Activated CD4-positive, alpha-beta T cell treated with anti-CD3 and anti-CD28 coated beads, Interleukin-2, amount 50 U/mL, for 24 hours (primary cell): ENCODE measurements at regions not wholly inside any gene's neighbourhood (a gene's known extent, or its start where the extent isn't known, plus 50 kb on each side); places are given as distances from the start of the nearest gene placed in this dataset.

Experiments used
- DNase-seq, 2 donors: peaks; one replicate each; pipeline ENCODE4 v3.0.0-alpha.2; 2020; ENCODE audit warnings: low read depth in 1 of 2, low spot score in 1 of 2

- no peak for DNase-seq
Observed at GRCh38 chr13:34849406-34849805, 92.7 kb upstream of the NBEA start.

DNA sequence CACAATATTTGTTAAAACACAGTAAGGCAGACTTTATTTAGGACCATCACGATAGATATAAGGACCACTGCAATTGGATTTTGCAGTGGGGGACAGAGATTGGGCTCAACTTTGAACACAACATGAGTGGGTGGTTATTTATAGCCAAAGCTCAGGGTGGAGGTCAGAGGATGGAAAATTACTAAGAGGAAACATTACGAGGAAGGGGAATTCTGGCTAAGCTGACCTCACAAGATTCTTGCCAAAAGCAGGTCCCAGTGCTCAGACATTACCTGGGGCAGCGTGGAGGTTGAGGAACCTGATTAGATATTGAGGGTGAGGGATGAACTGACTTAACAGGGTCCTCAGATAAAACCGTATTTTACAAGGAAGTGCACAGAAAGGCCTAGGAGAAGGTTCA is 88.9 kb upstream of the NBEA start:
- no peak for DNase-seq

DNA sequence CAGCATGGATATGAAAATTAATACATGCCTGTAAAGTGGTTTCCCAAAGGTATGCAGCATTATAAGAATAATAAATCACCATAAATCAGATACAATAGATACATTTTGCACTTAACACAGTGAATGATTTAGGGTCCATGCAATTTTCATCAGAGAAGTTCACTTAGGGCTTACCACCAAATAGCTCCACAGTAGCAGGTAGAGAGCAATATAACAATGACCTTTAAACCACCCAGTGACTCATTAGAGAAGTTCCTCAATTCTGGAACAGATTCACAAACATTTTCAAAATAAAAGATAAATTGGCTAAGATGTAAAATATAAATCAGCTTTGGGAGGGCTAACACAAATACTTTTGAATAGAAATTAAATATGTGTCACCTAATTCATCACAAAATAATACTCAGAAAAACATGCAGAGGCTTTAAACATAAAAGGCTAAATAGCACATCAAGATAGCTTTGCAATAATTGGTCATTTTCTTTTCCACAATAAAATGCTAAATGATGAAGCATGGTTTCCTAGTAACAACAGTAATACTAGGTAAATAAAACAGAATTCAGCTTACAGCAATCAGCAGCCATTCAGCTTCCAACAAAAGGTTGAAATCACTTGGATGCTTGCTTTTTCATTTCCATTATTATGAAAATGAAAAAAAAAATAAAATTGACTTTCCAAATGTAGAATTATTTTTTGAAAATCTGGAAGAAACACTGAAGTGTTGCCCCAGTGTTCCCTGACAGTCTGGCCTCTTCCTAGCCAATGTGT is 84.3 kb upstream of the NBEA start:
- DNase-seq: no peak

- DNase-seq: no peak
Observed at GRCh38 chr13:34862311-34862710, 79.8 kb upstream of the NBEA start.

DNA sequence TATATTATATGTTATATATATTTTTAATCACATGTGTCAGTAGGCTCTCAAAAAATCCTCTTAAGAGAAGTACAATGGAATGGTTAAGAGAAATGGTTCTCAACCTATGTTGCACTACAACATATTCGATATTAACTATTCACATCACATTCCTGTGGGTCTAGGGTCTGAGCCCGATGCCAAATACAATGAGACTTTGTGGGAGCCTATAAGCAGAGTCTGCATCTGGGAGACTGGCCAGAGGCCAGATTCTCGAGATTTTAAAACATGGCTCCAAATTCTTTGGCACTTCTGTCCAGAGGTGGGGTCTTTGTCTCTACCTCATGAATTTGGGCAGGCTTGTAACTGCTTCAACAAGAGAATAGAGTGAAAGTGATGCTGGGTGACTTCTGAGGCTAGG is 79.4 kb upstream of the NBEA start:
- no peak for DNase-seq

DNA sequence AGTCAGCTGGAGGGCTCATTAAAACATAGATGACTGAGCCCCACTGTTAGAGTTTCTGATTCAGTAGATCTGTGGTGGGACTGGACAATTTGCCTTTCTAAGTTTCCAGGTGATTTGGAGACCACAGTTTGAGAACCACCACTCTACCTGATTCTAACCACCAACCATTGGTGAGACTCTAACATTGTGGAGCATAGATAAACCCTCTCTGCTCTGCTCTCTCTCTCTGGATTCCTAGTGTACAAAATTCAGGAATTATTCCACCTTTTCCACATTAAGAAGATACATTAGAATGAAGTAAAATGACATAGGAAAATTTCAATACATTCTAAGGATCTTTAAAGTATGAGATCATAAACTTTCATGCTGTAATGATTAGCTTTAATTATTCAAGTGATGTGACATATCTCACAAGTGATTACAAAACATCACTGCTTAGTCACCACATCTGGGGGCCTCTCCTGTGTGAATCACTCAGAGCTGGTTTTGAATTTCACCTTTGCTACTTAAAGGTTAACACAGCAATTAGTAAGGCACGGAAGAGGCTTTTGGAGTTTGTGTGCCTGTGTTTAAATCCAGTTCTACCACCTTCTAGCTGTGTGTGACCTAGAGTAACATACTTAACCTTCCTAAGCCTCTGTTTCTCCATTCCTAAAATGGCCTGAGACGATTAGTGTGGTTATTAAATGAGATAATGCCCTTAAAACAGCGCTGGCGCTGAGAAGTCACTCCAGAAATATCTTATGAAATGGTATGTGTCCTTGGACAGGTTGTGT is 78.5 kb upstream of the NBEA start:
- DNase-seq: no peak

GRCh38 chr13:34864671-34865070 is 77.4 kb upstream of the NBEA start:
- no peak for DNase-seq

- DNase-seq: no peak
Observed at GRCh38 chr13:34867590-34867989, 74.5 kb upstream of the NBEA start.

GRCh38 chr13:34868733-34869132 is 73.3 kb upstream of the NBEA start:
- no peak for DNase-seq

DNA sequence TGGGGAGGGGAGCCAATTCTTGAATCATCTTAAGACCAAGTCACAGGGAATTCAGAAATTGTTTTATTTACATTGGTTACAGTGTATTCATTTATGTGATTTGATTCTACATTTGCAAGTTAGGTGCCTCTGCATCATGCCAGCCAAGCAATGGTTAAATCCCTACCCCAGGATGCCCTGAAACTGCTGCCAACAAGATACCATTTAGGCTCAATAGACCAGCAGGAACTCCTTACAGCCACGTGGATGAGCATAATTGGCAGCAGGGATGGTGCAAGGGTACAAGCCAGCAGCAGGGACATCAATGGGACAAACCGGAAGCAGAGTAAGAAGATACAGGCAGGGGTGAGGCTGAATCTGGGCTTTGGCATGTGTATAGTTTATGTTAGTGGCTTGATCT is 72.4 kb upstream of the NBEA start:
- no peak for DNase-seq

GRCh38 chr13:34878329-34878728 is 63.7 kb upstream of the NBEA start:
- no peak for DNase-seq

- no peak for DNase-seq
Observed at GRCh38 chr13:34879851-34880250, 62.2 kb upstream of the NBEA start.

GRCh38 chr13:34881494-34881893 is 60.6 kb upstream of the NBEA start:
- no peak for DNase-seq

- no peak for DNase-seq
Observed at GRCh38 chr13:34883396-34883795, 58.7 kb upstream of the NBEA start.

DNA sequence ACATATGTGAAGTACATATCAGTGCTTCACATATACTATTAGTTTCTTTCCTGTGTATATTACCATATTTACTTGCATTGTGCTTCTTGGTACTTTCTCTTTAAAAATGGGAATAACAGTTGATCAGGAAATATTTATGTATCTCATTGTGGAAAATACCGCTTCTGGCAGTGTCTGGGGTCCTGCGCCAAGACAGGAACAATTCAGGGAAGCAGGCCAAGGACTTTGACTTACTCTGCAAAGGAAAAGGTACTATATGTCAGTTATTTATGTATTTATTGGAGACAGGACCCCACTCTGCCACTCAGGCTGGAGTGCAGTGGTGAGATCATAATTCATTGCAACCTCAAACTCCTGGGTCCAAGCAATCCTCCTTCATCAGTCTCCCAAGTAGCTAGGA is 57.7 kb upstream of the NBEA start:
- no peak for DNase-seq

DNA sequence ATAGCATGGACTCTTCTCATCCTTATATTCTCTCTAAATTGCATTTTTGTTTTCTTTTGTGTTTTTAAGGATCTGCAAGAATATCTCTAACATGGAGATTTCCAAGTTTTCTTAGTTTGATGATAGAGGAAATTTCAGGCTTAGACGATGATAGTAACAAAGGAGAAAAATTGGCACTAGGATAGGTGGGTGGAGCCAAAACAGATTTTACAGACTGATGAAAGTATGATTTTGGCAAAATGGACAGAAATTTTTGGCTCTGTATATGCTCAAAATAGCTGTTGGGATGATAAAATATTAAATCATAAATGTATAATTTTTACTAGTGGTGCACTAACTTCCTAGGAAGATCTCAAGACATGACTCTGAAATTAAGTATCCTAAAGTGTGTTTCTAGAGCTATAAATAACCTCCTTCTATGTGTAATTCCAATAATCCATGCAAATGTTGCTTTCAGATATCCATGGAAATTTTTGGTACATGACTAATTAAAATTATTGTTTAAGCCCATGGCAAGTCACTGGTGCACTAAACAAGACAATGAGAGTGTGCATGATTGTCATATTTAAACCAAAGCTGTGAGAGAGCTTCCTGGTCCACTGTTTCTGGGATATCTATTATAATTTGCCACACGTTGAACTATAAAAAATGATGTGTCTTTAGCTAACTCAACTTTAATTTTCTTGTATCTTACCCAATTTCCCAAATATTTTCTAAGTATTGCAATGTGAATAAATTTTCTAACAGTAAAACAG is 55.8 kb upstream of the NBEA start:
- no peak for DNase-seq

DNA sequence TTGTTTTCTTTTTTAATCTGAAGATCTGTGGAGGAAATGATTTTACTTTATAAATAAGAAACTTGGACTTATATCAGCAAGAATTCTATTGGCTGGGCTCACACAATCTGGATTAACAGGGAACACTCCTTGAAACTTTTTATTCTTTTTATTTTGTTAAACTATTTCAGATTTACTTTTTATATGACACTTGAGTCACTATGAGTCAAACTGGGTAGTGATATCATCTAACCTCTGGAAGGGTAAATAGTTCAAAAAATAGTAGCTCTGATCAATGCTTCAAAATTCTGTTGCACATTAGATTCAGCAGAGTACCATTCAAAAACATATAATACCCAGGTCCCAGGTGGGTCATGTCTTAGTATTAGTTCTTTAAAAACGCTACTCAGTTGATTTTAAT is 55.1 kb upstream of the NBEA start:
- no peak for DNase-seq
